Erythroblast (primary cell): ENCODE measurements at regions not wholly inside any gene's neighbourhood (a gene's known extent, or its start where the extent isn't known, plus 50 kb on each side); places are given as distances from the start of the nearest gene placed in this dataset.

Experiments used
- GATA1 ChIP-seq: IDR thresholded peaks from 2 replicates; pipeline ENCODE4 v1.6.1; 2011; ENCODE audit warnings: low read depth, mild to moderate bottlenecking, control low read depth, low read length, moderate library complexity
- POLR2A ChIP-seq: IDR thresholded peaks from 2 replicates; pipeline ENCODE4 v1.6.1; 2011; ENCODE audit warnings: mild to moderate bottlenecking, low read length

GRCh38 chr2:196314157-196314556, 142.8 kb upstream of the STK17B start:
- no peak for TF ChIP-seq POLR2A
- TF ChIP-seq GATA1: no peak
